ENCODE measurements at regions not wholly inside any gene's neighbourhood (a gene's known extent, or its start where the extent isn't known, plus 50 kb on each side); places are given as distances from the start of the nearest gene placed in this dataset.

DNA sequence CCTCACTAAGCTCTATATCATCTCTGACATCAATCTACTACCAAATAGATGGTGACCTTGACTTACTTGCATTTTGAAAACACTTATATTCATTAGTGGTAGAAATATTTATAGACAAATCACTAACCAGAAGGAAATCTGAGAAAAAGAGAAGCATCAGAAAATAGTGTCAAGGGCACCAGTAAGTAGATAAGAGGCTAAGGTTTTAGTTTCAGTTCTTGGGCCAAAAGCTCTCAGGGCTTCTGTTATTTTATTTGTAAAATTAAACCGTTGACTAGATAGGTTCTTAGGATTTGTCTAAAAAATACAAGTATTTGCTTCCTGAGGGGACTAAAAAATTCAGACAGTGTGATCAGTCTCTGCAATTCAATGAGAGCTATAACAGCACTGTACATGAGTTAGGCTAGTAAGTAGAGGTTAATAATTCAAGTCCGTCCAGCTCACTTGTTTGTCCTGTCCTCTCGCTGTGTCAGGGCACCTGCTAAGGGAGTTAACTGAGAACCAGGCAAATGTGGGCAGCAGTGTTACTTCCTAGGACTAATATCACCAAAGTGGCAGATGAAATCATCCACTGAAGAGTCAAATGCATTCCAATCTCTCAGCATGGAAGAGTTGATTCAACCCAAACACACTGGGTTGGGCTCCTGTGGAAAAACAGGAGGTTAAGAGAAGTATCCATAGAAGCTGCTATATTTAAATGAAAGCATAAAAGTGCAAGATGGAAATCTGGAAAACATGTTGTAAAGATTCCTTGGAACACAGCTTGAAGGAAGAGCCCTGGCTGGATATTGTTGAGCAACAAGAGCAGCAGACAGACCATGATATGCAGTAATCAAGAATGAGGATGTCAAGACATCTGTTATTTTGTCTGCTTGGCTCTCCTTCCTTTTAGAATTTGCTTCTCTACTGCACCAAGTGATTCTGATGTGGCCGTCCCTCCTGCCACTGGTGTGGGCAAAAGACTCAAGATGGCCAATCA is 134.9 kb upstream of the ZBTB20 start:
- Mint-ChIP-seq H3K27ac (no peak overlapping the region), H3K4me3 (no peak overlapping the region), H3K9me3 (no peaks in the 10 kb centered on the region), H3K4me1 (peaks cover 9% of the 10 kb centered on the region), H3K27me3 (ENCODE audit: low read depth) (no peaks in the 10 kb centered on the region), H3K36me3 (ENCODE audit: low read depth) (no peaks in the 10 kb centered on the region)
- TF ChIP-seq, protein P1, sequence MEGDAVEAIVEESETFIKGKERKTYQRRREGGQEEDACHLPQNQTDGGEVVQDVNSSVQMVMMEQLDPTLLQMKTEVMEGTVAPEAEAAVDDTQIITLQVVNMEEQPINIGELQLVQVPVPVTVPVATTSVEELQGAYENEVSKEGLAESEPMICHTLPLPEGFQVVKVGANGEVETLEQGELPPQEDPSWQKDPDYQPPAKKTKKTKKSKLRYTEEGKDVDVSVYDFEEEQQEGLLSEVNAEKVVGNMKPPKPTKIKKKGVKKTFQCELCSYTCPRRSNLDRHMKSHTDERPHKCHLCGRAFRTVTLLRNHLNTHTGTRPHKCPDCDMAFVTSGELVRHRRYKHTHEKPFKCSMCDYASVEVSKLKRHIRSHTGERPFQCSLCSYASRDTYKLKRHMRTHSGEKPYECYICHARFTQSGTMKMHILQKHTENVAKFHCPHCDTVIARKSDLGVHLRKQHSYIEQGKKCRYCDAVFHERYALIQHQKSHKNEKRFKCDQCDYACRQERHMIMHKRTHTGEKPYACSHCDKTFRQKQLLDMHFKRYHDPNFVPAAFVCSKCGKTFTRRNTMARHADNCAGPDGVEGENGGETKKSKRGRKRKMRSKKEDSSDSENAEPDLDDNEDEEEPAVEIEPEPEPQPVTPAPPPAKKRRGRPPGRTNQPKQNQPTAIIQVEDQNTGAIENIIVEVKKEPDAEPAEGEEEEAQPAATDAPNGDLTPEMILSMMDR (IDR thresholded peaks at IDR 0.05; ENCODE audit: unreplicated experiment in 3 of 3): no peak

DNA sequence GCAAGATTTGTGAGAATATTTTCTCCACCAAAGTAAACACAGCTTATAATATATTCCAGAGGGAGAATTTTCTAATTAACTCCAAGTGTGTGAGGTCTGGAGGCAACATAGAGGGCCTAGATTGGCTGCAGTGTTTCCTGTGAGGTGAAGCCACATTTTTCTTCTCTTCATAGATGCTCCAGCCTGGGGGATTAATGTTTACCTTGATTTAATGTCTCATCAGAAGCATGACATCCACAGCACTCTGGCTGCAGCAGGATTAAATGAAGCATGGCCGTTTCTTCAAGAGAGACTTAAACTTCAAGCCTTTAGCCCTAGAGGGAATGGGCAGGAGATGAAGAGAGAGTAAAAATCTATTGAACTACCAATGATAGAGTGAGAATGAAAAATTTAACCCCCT is 137.9 kb upstream of the ZBTB20 start:
- H3K27ac Mint-ChIP-seq: peak overlapping the region; percentile 1 to 52 (median 7)
- H3K9me3 Mint-ChIP-seq: no peaks in the 10 kb centered on the region
- no peak overlapping the region for H3K4me3 Mint-ChIP-seq
- no peaks in the 10 kb centered on the region for H3K27me3 Mint-ChIP-seq (ENCODE audit: low read depth)
- H3K4me1 Mint-ChIP-seq: peaks cover 18% of the 10 kb centered on the region
- TF ChIP-seq, protein P1 (IDR thresholded peaks at IDR 0.05; ENCODE audit: unreplicated experiment in 3 of 3): no peak
- no peaks in the 10 kb centered on the region for H3K36me3 Mint-ChIP-seq (ENCODE audit: low read depth)

DNA sequence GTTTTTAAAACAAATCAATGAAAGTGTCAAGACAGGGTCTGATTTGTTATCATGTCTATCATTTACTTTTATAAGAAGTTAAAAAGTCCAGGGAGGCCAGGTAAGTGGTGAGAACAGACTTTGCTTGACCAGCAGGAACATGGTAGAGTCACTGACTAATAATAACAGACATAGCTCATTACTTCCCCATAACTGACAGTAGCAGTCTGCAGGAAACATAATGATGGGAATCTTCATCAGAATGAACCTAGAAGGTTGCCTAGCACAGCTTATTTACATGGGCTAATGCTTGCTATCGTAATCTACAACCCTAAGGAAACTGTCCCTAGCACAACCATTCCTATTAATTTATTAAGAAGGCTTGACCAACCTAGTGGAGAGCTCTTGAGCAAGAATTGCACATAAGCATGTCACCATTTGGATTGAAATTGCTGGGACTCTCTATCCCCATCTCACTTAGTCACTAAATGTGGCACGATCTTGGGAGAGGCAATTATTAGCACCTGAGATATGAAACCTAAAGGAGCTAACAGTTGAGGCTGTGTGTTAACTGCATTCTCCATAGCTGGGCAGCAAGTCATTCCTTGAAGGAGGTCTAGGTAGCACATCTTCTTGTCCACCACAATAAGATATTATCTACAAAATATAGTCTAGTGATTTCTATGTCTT is 139.6 kb upstream of the ZBTB20 start:
- TF ChIP-seq, protein P1 (IDR thresholded peaks at IDR 0.05; ENCODE audit: unreplicated experiment in 3 of 3): no peak
- Mint-ChIP-seq H3K4me3 (no peak overlapping the region), H3K27ac (no peak overlapping the region), H3K27me3 (ENCODE audit: low read depth) (no peaks in the 10 kb centered on the region), H3K36me3 (ENCODE audit: low read depth) (no peaks in the 10 kb centered on the region), H3K4me1 (peaks cover 18% of the 10 kb centered on the region), H3K9me3 (no peaks in the 10 kb centered on the region)

DNA sequence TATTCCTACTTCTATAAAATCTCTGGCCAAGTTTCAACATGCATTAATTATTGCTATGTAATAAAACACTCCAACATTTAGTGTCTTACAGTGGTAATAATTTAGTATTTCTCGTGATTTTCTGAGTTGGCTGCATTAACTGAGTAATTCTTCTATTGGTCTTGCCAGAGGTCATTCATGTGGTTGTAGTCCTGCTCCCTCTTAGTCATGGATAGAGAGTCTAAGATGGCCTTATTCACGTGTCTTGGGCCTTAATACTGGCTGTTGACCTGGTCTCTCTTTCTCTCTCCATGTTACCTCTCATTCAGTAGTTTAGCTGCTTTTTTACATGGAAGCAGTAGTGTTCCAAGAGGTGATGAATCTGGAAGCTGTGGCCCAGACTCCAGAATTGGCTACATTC is 140.1 kb upstream of the ZBTB20 start:
- Mint-ChIP-seq H3K9me3 (no peaks in the 10 kb centered on the region), H3K27ac (no peak overlapping the region), H3K36me3 (ENCODE audit: low read depth) (no peaks in the 10 kb centered on the region), H3K27me3 (ENCODE audit: low read depth) (no peaks in the 10 kb centered on the region), H3K4me1 (peaks cover 18% of the 10 kb centered on the region), H3K4me3 (no peak overlapping the region)
- TF ChIP-seq, protein P1 (IDR thresholded peaks at IDR 0.05; ENCODE audit: unreplicated experiment in 3 of 3): no peak

DNA sequence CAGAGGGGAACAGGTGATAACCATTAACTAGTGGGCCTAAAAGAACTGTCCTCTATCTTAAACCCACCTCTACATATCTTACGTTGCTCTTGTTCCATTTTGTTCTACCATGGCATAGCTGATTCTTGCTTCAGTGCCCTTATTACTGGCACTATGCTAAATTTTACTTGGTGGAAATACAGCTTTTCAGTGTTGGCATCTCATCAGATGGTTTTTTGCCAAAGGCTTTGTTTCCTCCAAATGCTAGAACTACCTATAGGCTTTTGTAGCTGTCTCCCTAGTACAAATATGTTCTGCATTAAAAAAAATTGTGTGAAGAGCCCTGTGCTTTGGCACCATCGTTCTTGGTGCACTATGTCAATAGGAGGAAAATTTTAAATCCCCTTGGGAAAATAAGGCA is 145.0 kb upstream of the ZBTB20 start:
- Mint-ChIP-seq H3K27me3 (ENCODE audit: low read depth) (no peaks in the 10 kb centered on the region), H3K36me3 (ENCODE audit: low read depth) (no peaks in the 10 kb centered on the region), H3K4me1 (peaks cover 8% of the 10 kb centered on the region), H3K9me3 (no peaks in the 10 kb centered on the region), H3K4me3 (no peak overlapping the region), H3K27ac (no peak overlapping the region)
- TF ChIP-seq, protein P1 (IDR thresholded peaks at IDR 0.05; ENCODE audit: unreplicated experiment in 3 of 3): no peak

Data from nephron (organoid).